Mucosa of descending colon (tissue), 3 donors: ENCODE measurements at regions not wholly inside any gene's neighbourhood (a gene's known extent, or its start where the extent isn't known, plus 50 kb on each side); places are given as distances from the start of the nearest gene placed in this dataset.

Source experiments
- ATAC-seq: fragments of 200-7000 bp; cut with Tn5 transposase; one replicate; pipeline ENCODE4 v1.9.1; 2020; ENCODE audit warnings: mild to moderate bottlenecking, moderate library complexity
- DNase-seq, 3 donors: peaks; one replicate each; pipeline ENCODE4 v3.0.0-alpha.2; 2020
- H3K36me3 ChIP-seq: fragments of 200-600 bp; one replicate; pipeline ENCODE4 v1.8.0; 2021; ENCODE audit warnings: low read depth, mild to moderate bottlenecking
- H3K4me1 ChIP-seq: fragments of 200-600 bp; one replicate; pipeline ENCODE4 v1.8.0; 2021; ENCODE audit warnings: low read depth, mild to moderate bottlenecking
- H3K4me3 ChIP-seq: fragments of 200-600 bp; one replicate; pipeline ENCODE4 v1.8.0; 2021; ENCODE audit warnings: mild to moderate bottlenecking
- H3K9me3 ChIP-seq: fragments of 200-600 bp; one replicate; pipeline ENCODE4 v1.8.0; 2021; ENCODE audit warnings: mild to moderate bottlenecking
- intact Hi-C, 2 donors: fragments of 100-400 bp; cut with DNase I in 1 of 2; cut with micrococcal nuclease in 1 of 2; formaldehyde crosslinking; loops; one replicate each; pipeline versions ENCODE4 v1.11.0 to v1.11.1; 2022; cut with DNase I, micrococcal nuclease
- TF ChIP-seq, protein P1 (sequence below): fragments of 200-600 bp; IDR thresholded peaks from one replicate; pipeline ENCODE4 v1.8.0; 2022; ENCODE audit warnings: antibody characterized with exemption, mild to moderate bottlenecking
- donor health status: DM: no; HTN: no; CAD: no; lungs with moderate emphysema.
- donor health status: DM: no; HTN: no; CAD: no.
- donor health status: DM: no; HTN: yes; CAD: no.

DNA sequence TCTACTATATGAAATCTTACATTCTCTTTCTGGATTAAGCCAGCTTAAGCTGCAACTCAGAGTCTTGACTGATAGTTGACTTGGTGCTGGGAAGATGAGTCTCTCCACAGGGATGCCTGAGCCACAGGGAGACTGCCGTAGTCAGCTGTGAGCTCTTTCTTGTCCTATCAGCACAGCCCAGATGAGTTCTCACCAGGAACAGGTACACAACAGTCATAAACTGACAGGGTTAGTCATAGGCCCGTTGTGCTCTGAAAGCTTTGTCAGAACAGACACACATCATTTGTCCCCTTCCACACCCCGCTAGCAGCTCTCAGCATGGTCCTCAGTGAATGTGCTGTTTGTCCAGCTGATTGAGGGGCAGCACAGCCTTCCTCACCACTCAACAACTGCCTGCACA, 221.6 kb downstream of the RPS24 start:
- no peak overlapping the region for H3K4me3 ChIP-seq
- no peaks in the 10 kb centered on the region for H3K36me3 ChIP-seq
- intact Hi-C loops: no loop called here
- no peak for DNase-seq
- no peaks in the 10 kb centered on the region for H3K4me1 ChIP-seq
- ATAC-seq: no peak
- no peaks in the 10 kb centered on the region for H3K9me3 ChIP-seq
- TF ChIP-seq, protein P1, sequence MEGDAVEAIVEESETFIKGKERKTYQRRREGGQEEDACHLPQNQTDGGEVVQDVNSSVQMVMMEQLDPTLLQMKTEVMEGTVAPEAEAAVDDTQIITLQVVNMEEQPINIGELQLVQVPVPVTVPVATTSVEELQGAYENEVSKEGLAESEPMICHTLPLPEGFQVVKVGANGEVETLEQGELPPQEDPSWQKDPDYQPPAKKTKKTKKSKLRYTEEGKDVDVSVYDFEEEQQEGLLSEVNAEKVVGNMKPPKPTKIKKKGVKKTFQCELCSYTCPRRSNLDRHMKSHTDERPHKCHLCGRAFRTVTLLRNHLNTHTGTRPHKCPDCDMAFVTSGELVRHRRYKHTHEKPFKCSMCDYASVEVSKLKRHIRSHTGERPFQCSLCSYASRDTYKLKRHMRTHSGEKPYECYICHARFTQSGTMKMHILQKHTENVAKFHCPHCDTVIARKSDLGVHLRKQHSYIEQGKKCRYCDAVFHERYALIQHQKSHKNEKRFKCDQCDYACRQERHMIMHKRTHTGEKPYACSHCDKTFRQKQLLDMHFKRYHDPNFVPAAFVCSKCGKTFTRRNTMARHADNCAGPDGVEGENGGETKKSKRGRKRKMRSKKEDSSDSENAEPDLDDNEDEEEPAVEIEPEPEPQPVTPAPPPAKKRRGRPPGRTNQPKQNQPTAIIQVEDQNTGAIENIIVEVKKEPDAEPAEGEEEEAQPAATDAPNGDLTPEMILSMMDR: no peak

DNA sequence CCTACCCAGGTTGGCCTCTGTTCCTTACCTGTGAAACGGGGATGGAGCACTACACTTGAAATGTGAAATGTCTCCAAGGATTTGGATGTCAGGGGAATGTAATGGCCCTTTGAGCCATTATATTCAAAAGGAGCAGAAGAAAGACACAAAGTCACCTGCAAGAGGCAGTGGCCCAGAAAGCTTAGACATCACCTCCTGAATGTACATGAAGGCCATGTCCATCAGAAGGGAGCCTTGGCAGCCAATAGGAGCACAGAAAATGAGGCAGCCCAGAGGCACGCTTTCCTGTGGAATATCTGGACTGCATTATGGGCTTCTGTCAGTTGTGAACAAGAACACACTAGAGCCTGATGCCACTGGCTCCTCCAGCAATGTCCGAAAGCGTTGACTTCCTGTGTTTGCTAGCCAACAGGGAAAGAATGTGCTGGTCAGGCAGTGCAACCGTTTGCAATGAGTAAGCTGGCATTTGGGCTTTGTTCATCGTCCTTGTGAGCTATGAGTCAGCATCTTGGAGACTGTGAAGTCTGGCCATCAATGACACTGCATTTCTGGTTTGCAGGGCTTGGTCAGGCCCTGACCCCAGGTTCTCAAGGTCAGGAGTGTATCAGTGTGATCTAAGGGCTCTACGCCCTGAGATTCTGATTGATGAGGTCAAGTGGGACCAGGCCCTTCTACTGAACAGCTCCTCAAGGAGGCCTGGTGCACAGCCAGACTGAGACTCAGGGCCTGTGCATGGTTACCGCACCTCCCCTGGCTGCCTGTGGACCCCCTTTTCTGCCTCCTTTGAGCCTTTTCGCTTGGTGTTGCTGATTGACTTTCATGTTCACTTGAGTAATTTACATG, 222.4 kb downstream of the RPS24 start:
- DNase-seq: peak in 1 of 3 donors; percentile 6
- ATAC-seq: peak; percentile 68
- no peaks in the 10 kb centered on the region for H3K36me3 ChIP-seq
- no peak overlapping the region for H3K4me3 ChIP-seq
- no peaks in the 10 kb centered on the region for H3K9me3 ChIP-seq
- intact Hi-C loops: no loop called here
- H3K4me1 ChIP-seq: no peaks in the 10 kb centered on the region
- TF ChIP-seq, protein P1: no peak

DNA sequence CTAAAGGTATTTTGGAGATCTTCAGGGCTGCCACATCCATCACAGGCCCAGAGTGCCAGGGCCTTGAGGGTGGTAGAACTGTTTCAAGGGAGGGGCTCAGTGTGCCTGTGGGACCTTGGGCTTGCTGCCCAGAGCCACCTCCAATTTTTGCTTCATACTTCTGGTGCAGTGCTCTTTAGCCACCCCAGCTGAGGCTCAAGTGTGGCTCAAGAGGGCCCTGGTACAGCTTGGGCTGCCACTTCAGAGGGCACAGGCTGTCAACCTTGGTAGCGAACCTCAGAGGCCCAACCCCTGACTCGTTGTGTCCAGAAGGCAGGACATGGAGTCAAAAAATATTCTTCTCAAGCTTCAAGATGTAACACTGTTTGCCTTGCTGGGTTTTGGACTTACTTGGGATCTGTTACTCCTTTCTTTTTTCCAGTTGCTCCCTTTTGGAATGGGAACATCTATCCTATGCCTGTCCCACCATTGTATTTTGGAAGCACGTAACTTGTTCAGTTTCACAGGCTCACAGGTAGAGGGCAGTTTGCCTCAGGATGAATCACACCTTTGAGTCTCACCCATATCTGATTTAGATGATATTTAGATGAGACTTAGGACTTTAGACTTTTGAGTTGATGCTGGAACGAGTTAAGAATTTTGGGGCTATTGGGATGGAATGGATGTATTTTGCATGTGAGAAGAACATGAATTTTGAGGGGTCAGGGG, 224.8 kb downstream of the RPS24 start:
- Histone ChIP-seq H3K4me1 (no peaks in the 10 kb centered on the region), H3K9me3 (no peaks in the 10 kb centered on the region), H3K36me3 (no peaks in the 10 kb centered on the region), H3K4me3 (no peak overlapping the region)
- intact Hi-C loops: no loop called here
- DNase-seq: no peak
- ATAC-seq: no peak
- TF ChIP-seq, protein P1: no peak

DNA sequence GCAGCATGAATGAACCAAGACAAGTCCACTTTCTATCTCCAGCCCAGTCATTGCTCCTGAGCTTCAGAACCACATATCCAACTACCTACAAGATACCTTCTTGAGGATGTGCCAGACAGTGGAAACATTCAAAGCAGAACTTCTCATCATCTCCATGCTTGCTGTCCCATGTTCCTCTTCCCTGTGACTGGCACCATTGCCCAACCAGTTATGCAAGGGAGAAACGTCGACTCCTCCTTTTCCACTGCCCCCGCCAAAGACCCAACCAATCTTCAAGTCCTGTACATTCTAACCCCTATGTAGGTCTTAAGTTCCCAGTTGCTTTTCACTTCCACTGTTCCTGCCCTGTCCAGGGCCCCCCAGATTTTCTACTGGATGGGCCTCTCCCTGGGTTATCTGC, 225.7 kb downstream of the RPS24 start:
- intact Hi-C loops: no loop called here
- ATAC-seq (no peak), DNase-seq (no peak)

DNA sequence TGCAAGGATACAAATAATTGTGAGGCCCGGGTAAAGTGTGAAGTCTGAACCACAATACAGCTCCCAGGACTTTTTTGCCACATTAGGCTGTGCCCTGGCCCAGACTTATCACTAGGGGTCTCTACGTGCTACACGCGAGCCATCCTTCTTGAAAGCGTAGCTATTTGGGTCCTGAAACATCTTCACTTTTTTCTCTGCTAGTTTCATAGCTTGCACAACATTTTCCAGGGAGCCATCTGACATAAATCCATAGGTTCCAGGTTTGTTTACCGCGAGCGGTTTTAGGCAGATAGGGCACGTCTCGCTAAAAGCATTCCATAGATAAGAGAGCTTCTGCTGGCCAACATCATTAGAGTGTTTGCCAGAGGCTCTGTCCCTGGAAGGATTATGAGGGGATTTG, 226.5 kb downstream of the RPS24 start:
- DNase-seq: no peak
- H3K9me3 ChIP-seq: no peaks in the 10 kb centered on the region
- no peak for ATAC-seq

More for the DNA sequence above, 225.7 kb downstream of the RPS24 start:
- Histone ChIP-seq H3K36me3 (no peaks in the 10 kb centered on the region), H3K9me3 (no peaks in the 10 kb centered on the region), H3K4me3 (no peak overlapping the region), H3K4me1 (no peaks in the 10 kb centered on the region)
- TF ChIP-seq, protein P1: no peak

More for the DNA sequence above, 226.5 kb downstream of the RPS24 start:
- intact Hi-C loops: no loop called here
- TF ChIP-seq, protein P1: no peak
- Histone ChIP-seq H3K4me3 (no peak overlapping the region), H3K4me1 (no peaks in the 10 kb centered on the region), H3K36me3 (no peaks in the 10 kb centered on the region)
